H9 (cell line): ENCODE measurements at regions not wholly inside any gene's neighbourhood (a gene's known extent, or its start where the extent isn't known, plus 50 kb on each side); places are given as distances from the start of the nearest gene placed in this dataset.
A peak's percentile ranks its signal among the peaks of the same experiment; 100 is the strongest.

ENCODE experiments used
- DNase-seq: peaks from one replicate; pipeline ENCODE4 v3.0.0-alpha.2; 2017
- H2AFZ ChIP-seq: one replicate; pipeline ENCODE4 v1.6.1; 2013; ENCODE audit warnings: mild to moderate bottlenecking, low read length, control low read depth, moderate library complexity
- H2AK5ac ChIP-seq: 2 replicates; pipeline ENCODE4 v1.6.1; 2013; ENCODE audit warnings: low read length, control low read depth, mixed read lengths; ENCODE audit not compliant: insufficient read length
- H2BK120ac ChIP-seq: one replicate; pipeline ENCODE4 v1.6.1; 2013; ENCODE audit warnings: low read depth, mild to moderate bottlenecking, low read length, control low read depth, inconsistent platforms; ENCODE audit not compliant: poor library complexity, severe bottlenecking
- H2BK12ac ChIP-seq: 2 replicates; pipeline ENCODE4 v1.6.1; 2013; ENCODE audit warnings: low read length, control low read depth, mixed read lengths, low read depth; ENCODE audit not compliant: insufficient read length
- H2BK15ac ChIP-seq: 2 replicates; pipeline ENCODE4 v1.6.1; 2013; ENCODE audit warnings: low read depth, low read length, control low read depth
- H2BK20ac ChIP-seq: one replicate; pipeline ENCODE4 v1.6.1; 2013; ENCODE audit warnings: low read depth, mild to moderate bottlenecking, low read length, control low read depth, inconsistent platforms; ENCODE audit not compliant: poor library complexity, severe bottlenecking
- H2BK5ac ChIP-seq: 2 replicates; pipeline ENCODE4 v1.6.1; 2013; ENCODE audit warnings: low read length, control low read depth, mixed read lengths; ENCODE audit not compliant: insufficient read length
- H3K14ac ChIP-seq: 2 replicates; pipeline ENCODE4 v1.6.1; 2013; ENCODE audit warnings: low read length, control low read depth; ENCODE audit not compliant: insufficient read depth
- H3K18ac ChIP-seq: 2 replicates; pipeline ENCODE4 v1.6.1; 2013; ENCODE audit warnings: low read depth, mild to moderate bottlenecking, mixed read lengths, low read length, control low read depth; ENCODE audit not compliant: insufficient read length
- H3K23ac ChIP-seq: 2 replicates; pipeline ENCODE4 v1.6.1; 2013; ENCODE audit warnings: low read length, control low read depth, mixed read lengths, low read depth; ENCODE audit not compliant: insufficient read length
- H3K23me2 ChIP-seq: 2 replicates; pipeline ENCODE4 v1.6.1; 2013; ENCODE audit warnings: low read depth, mild to moderate bottlenecking, mixed read lengths, low read length, control low read depth; ENCODE audit not compliant: insufficient read length, poor library complexity, severe bottlenecking
- H3K27ac ChIP-seq: 2 replicates; pipeline ENCODE4 v1.5.1; 2013; ENCODE audit warnings: low read length, control low read depth, mixed read lengths, low read depth; ENCODE audit not compliant: insufficient read length
- H3K27me3 ChIP-seq: 2 replicates; pipeline ENCODE4 v1.6.1; 2013; ENCODE audit warnings: low read length, control low read depth, inconsistent platforms; ENCODE audit not compliant: insufficient read depth
- H3K4ac ChIP-seq: 2 replicates; pipeline ENCODE4 v1.6.1; 2013; ENCODE audit warnings: low read depth, mild to moderate bottlenecking, control low read depth, inconsistent platforms, low read length, moderate library complexity
- H3K4me1 ChIP-seq: 2 replicates; pipeline ENCODE4 v1.6.1; 2013; ENCODE audit warnings: low read length, control low read depth, inconsistent platforms; ENCODE audit not compliant: insufficient read depth
- H3K4me2 ChIP-seq: 2 replicates; pipeline ENCODE4 v1.6.1; 2013; ENCODE audit warnings: low read length, control low read depth, mixed read lengths; ENCODE audit not compliant: insufficient read length, insufficient read depth
- H3K56ac ChIP-seq: 2 replicates; pipeline ENCODE4 v1.6.1; 2013; ENCODE audit warnings: low read depth, mild to moderate bottlenecking, mixed read lengths, low read length, control low read depth; ENCODE audit not compliant: insufficient read length
- H3K79me1 ChIP-seq: 2 replicates; pipeline ENCODE4 v1.6.1; 2013; ENCODE audit warnings: low read depth, mild to moderate bottlenecking, moderate library complexity, low read length, control low read depth, inconsistent platforms; ENCODE audit not compliant: insufficient read depth, poor library complexity, severe bottlenecking
- H3K79me2 ChIP-seq: 2 replicates; pipeline ENCODE4 v1.6.1; 2013; ENCODE audit warnings: low read length, control low read depth, inconsistent platforms; ENCODE audit not compliant: insufficient read depth
- H3K9ac ChIP-seq: 2 replicates; pipeline ENCODE4 v1.6.1; 2013; ENCODE audit warnings: low read length, control low read depth, mixed read lengths; ENCODE audit not compliant: insufficient read length; ENCODE audit errors: extremely low read depth
- H3K9me3 ChIP-seq: one replicate; pipeline ENCODE4 v1.6.1; 2013; ENCODE audit warnings: low read depth, low read length, inconsistent platforms; ENCODE audit not compliant: control insufficient read depth
- H3T11ph ChIP-seq: one replicate; pipeline ENCODE4 v1.6.1; 2013; ENCODE audit warnings: mild to moderate bottlenecking, low read length, control low read depth, inconsistent platforms
- H4K20me1 ChIP-seq: one replicate; pipeline ENCODE4 v1.6.1; 2013; ENCODE audit not compliant: control insufficient read depth, insufficient read length, insufficient read depth
- H4K5ac ChIP-seq: 2 replicates; pipeline ENCODE4 v1.6.1; 2013; ENCODE audit warnings: low read depth, mild to moderate bottlenecking, mixed read lengths, low read length, control low read depth; ENCODE audit not compliant: insufficient read length
- H4K8ac ChIP-seq: replicated peaks from 2 replicates; pipeline ENCODE4 v1.6.1; 2013; ENCODE audit warnings: low read length, control low read depth, mixed read lengths, low read depth; ENCODE audit not compliant: insufficient read length
- H4K91ac ChIP-seq: 2 replicates; pipeline ENCODE4 v1.6.1; 2013; ENCODE audit warnings: low read depth, mild to moderate bottlenecking, moderate library complexity, mixed read lengths, low read length, control low read depth; ENCODE audit not compliant: insufficient read length
- H3K27ac Mint-ChIP-seq, 3 experiments: 2 replicates in 2 of 3; 3 replicates in 1 of 3; pipeline ENCODE4 v1.8.0; 2020 to 2021; ENCODE audit warnings: mixed read lengths in 3 of 3, mild to moderate bottlenecking in 1 of 3, moderate library complexity in 1 of 3
- H3K27me3 Mint-ChIP-seq: 2 replicates; pipeline ENCODE4 v1.8.0; 2021; ENCODE audit warnings: low read depth, mild to moderate bottlenecking, moderate library complexity, mixed read lengths
- H3K36me3 Mint-ChIP-seq, 3 experiments: 2 replicates in 2 of 3; 3 replicates in 1 of 3; pipeline ENCODE4 v1.8.0; 2020 to 2021; ENCODE audit warnings: low read depth in 3 of 3, mixed read lengths in 3 of 3; ENCODE audit not compliant: insufficient read depth in 1 of 3
- H3K4me1 Mint-ChIP-seq, 2 experiments: 2 replicates each; pipeline ENCODE4 v1.8.0; 2020; ENCODE audit warnings: mixed read lengths in 2 of 2
- H3K4me3 Mint-ChIP-seq, 2 experiments: 2 replicates in 1 of 2; 3 replicates in 1 of 2; pipeline ENCODE4 v1.8.0; 2020 to 2021; ENCODE audit warnings: mild to moderate bottlenecking in 2 of 2, mixed read lengths in 2 of 2, moderate library complexity in 1 of 2
- H3K9me3 Mint-ChIP-seq, 2 experiments: 2 replicates in 1 of 2; 3 replicates in 1 of 2; pipeline ENCODE4 v1.8.0; 2020; ENCODE audit warnings: mild to moderate bottlenecking in 2 of 2, mixed read lengths in 2 of 2, moderate library complexity in 1 of 2
- CTCF ChIP-seq: fragments of 200-600 bp; sonication (generic); conservative IDR thresholded peaks from 3 replicates; pipeline ENCODE4 v1.8.0; 2021; ENCODE audit warnings: antibody characterized with exemption, mild to moderate bottlenecking
- WGBS: extraction: QIAGEN DNeasy Blood & Tissue Kit; methylation state at CpG from one replicate; pipeline ENCODE4 v1.1.7; 2013; ENCODE audit warnings: missing lambda C conversion rate, low lambda C conversion rate, mixed read lengths; ENCODE audit not compliant: insufficient read length; ENCODE audit errors: extremely low coverage; 5-methylcytosine and 5-hydroxymethylcytosine counted together

GRCh38 chr2:195150819-195151218, 506.2 kb upstream of the SLC39A10 start:
- Histone ChIP-seq H3K9ac (no peak overlapping the region), H2BK120ac (no peak overlapping the region), H3K23me2 (no peaks in the 10 kb centered on the region), H2AFZ (no peak overlapping the region), H4K5ac (no peak overlapping the region), H3K79me1 (no peaks in the 10 kb centered on the region), H3K27me3 (no peaks in the 10 kb centered on the region), H2BK20ac (no peak overlapping the region), H4K91ac (no peak overlapping the region), H2BK12ac (no peak overlapping the region), H2BK15ac (no peak overlapping the region), H3K9me3 (no peaks in the 10 kb centered on the region), H3K79me2 (no peaks in the 10 kb centered on the region), H3T11ph (no peak overlapping the region), H3K4me1 (no peaks in the 10 kb centered on the region), H3K27ac (no peak overlapping the region), H3K18ac (no peak overlapping the region), H3K14ac (no peak overlapping the region), H3K4me2 (no peak overlapping the region), H4K20me1 (no peaks in the 10 kb centered on the region), H2AK5ac (no peak overlapping the region), H3K23ac (no peak overlapping the region), H3K56ac (no peak overlapping the region), H2BK5ac (no peak overlapping the region), H4K8ac (no peak overlapping the region), H3K4ac (no peak overlapping the region)
- no peak for DNase-seq
- no peak for TF ChIP-seq CTCF
- Mint-ChIP-seq H3K9me3 (peaks cover 0 to 1% of the 10 kb centered on the region in 2 experiments; a peak in 2 of 5 replicates), H3K36me3 (no peaks in the 10 kb centered on the region), H3K4me1 (no peaks in the 10 kb centered on the region), H3K27me3 (peaks cover 1% of the 10 kb centered on the region; the same call in 1 of the 2 replicates), H3K4me3 (no peak overlapping the region), H3K27ac (0 out of 7 replicates have a peak overlapping the region, but pooled peaks of 1 of the 3 experiments have one; percentile 20)
- no CpG with 5 or more reads among the region's 2 CpGs for WGBS
